Dedifferentiated amniotic fluid mesenchymal stem cell (primary cell): ENCODE measurements at regions not wholly inside any gene's neighbourhood (a gene's known extent, or its start where the extent isn't known, plus 50 kb on each side); places are given as distances from the start of the nearest gene placed in this dataset.

Experiments
- DNase-seq: peaks from one replicate; pipeline ENCODE4 v3.0.0-alpha.2; 2016; ENCODE audit errors: extremely low spot score

GRCh38 chr16:6066652-6067051 is 969.1 kb upstream of the EEF2KMT start:
- no peak for DNase-seq

- DNase-seq: no peak
Observed at GRCh38 chr16:6063526-6063925, 965.9 kb upstream of the EEF2KMT start.

- no peak for DNase-seq
Observed at GRCh38 chr16:6059671-6060070, 962.1 kb upstream of the EEF2KMT start.

GRCh38 chr16:6057821-6058220 is 960.2 kb upstream of the EEF2KMT start:
- no peak for DNase-seq

- DNase-seq: no peak
Observed at GRCh38 chr16:6048017-6048416, 950.4 kb upstream of the EEF2KMT start.

- DNase-seq: no peak
Observed at GRCh38 chr16:6047325-6047724, 949.7 kb upstream of the EEF2KMT start.

GRCh38 chr16:6038941-6039645 is 941.5 kb upstream of the EEF2KMT start:
- no peak for DNase-seq

GRCh38 chr16:6035161-6035560 is 937.6 kb upstream of the EEF2KMT start:
- no peak for DNase-seq

- DNase-seq: no peak
Observed at GRCh38 chr16:6034511-6034910, 936.9 kb upstream of the EEF2KMT start.

- no peak for DNase-seq
Observed at GRCh38 chr16:6032438-6032837, 934.8 kb upstream of the EEF2KMT start.

GRCh38 chr16:6031567-6031966 is 934.0 kb upstream of the EEF2KMT start:
- DNase-seq: no peak

- DNase-seq: no peak
Observed at GRCh38 chr16:6031102-6031501, 933.5 kb upstream of the EEF2KMT start.

- DNase-seq: no peak
Observed at GRCh38 chr16:6027733-6028132, 930.1 kb upstream of the EEF2KMT start.

- no peak for DNase-seq
Observed at GRCh38 chr16:6023449-6023848, 925.9 kb upstream of the EEF2KMT start.

GRCh38 chr16:6021276-6021943 is 923.8 kb upstream of the EEF2KMT start:
- no peak for DNase-seq

- no peak for DNase-seq
Observed at GRCh38 chr16:6020162-6020985, 922.8 kb upstream of the EEF2KMT start.

- no peak for DNase-seq
Observed at GRCh38 chr16:6019490-6019991, 921.9 kb upstream of the EEF2KMT start.

GRCh38 chr16:6018848-6019489 is 921.4 kb upstream of the EEF2KMT start:
- no peak for DNase-seq

- DNase-seq: no peak
Observed at GRCh38 chr16:6016530-6017184, 919.1 kb upstream of the EEF2KMT start.

- DNase-seq: no peak
Observed at GRCh38 chr16:6012716-6013115, 915.1 kb upstream of the EEF2KMT start.

GRCh38 chr16:6009151-6009550 is 911.6 kb upstream of the EEF2KMT start:
- DNase-seq: no peak
